ENCODE measurements at regions not wholly inside any gene's neighbourhood (a gene's known extent, or its start where the extent isn't known, plus 50 kb on each side); places are given as distances from the start of the nearest gene placed in this dataset.

DNA sequence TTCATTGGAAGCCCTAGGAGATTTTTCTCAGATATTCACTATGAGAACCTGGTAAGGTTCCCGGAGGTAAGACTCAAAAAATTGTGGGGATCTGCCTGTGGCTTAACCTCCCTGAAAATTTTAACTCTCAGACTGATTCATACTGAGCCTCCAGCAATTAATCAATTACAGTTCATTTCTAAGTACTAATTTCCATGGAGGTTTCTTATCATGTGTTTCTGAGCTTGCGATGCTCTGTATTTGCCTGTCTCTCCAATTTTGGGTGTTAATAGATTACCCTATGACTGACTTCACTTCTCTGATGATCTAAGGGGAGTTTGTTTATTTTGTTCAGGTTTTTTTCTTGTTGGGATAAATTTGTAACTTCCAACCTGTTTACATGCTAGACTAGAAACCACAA, 215.4 kb upstream of the TMEM196 start:
- no peak overlapping the region for H3K27ac Mint-ChIP-seq
- no peaks in the 10 kb centered on the region for H3K4me1 Mint-ChIP-seq
- no peaks in the 10 kb centered on the region for H3K36me3 ChIP-seq (ENCODE audit: control insufficient read depth in 2 of 2, extremely low read depth in 1 of 2, insufficient read depth in 1 of 2, low read length in 1 of 2)
- no peak overlapping the region for H3K4me3 Mint-ChIP-seq
- H3K27ac ChIP-seq (ENCODE audit: low read length), result no peak overlapping the region
- no peaks in the 10 kb centered on the region for H3K27me3 ChIP-seq (replicated peaks in 1 of 2; ENCODE audit: control insufficient read depth in 2 of 2, extremely low read depth in 1 of 2, insufficient read depth in 2 of 2, low read length in 1 of 2)
- ChIA-PET CTCF (no interaction called here), POLR2A (no interaction called here)
- ATAC-seq (replicated peaks in 1 of 4) (no peak), DNase-seq (no peak)
- peaks cover 0 to 12% (median 0%) of the 10 kb centered on the region in 3 donors for H3K9me3 Mint-ChIP-seq
- no peak overlapping the region for H3K4me3 ChIP-seq (ENCODE audit: control insufficient read depth in 1 of 2, extremely low read depth in 1 of 2, low read length in 1 of 2)
- no peaks in the 10 kb centered on the region for H3K27me3 Mint-ChIP-seq
- no CpG with 5 or more reads among the region's 2 CpGs for WGBS (ENCODE audit: insufficient coverage)
- H3K9me3 ChIP-seq, result no peaks in the 10 kb centered on the region
- no peaks in the 10 kb centered on the region for H3K4me1 ChIP-seq (ENCODE audit: control insufficient read depth in 1 of 2, extremely low read depth in 1 of 2, insufficient read depth in 2 of 2, low read length in 2 of 2)
- H3K36me3 Mint-ChIP-seq, result no peaks in the 10 kb centered on the region

DNA sequence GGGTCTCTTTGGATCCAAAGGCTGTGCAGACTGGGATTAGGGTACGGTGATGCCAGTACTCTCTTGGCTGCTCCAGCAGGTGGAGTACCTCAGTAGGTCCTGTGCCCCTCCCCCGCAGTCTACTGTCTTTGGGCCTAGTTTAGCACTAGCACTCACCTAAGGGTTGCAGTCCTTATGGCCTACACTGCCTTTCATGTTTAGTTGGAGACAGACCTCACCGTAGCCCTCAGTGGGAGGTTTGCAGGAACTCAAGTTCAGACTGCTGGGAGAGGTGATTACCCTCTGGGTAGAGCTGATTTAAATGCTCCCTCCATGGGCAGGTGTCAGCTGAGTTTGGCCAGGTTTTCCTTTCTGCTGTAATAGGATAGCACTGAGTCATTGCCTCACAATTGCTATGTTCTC, 210.8 kb upstream of the TMEM196 start:
- ChIA-PET POLR2A (no interaction called here), CTCF (no interaction called here)
- Histone ChIP-seq H3K36me3 (ENCODE audit: control insufficient read depth in 2 of 2, extremely low read depth in 1 of 2, insufficient read depth in 1 of 2, low read length in 1 of 2) (no peaks in the 10 kb centered on the region), H3K27ac (ENCODE audit: low read length) (no peak overlapping the region), H3K4me3 (ENCODE audit: control insufficient read depth in 1 of 2, extremely low read depth in 1 of 2, low read length in 1 of 2) (no peak overlapping the region), H3K27me3 (replicated peaks in 1 of 2; ENCODE audit: control insufficient read depth in 2 of 2, extremely low read depth in 1 of 2, insufficient read depth in 2 of 2, low read length in 1 of 2) (no peaks in the 10 kb centered on the region), H3K4me1 (ENCODE audit: control insufficient read depth in 1 of 2, extremely low read depth in 1 of 2, insufficient read depth in 2 of 2, low read length in 2 of 2) (no peaks in the 10 kb centered on the region), H3K9me3 (no peaks in the 10 kb centered on the region)
- DNase-seq, result no peak
- no peaks in the 10 kb centered on the region for H3K36me3 Mint-ChIP-seq
- no CpG with 5 or more reads among the region's 3 CpGs for WGBS (ENCODE audit: insufficient coverage)
- no peak overlapping the region for H3K4me3 Mint-ChIP-seq
- H3K4me1 Mint-ChIP-seq, result no peaks in the 10 kb centered on the region
- peaks cover 0 to 15% (median 0%) of the 10 kb centered on the region in 3 donors for H3K9me3 Mint-ChIP-seq
- H3K27me3 Mint-ChIP-seq, result no peaks in the 10 kb centered on the region
- H3K27ac Mint-ChIP-seq, result no peak overlapping the region
- no peak for ATAC-seq (replicated peaks in 1 of 4)

DNA sequence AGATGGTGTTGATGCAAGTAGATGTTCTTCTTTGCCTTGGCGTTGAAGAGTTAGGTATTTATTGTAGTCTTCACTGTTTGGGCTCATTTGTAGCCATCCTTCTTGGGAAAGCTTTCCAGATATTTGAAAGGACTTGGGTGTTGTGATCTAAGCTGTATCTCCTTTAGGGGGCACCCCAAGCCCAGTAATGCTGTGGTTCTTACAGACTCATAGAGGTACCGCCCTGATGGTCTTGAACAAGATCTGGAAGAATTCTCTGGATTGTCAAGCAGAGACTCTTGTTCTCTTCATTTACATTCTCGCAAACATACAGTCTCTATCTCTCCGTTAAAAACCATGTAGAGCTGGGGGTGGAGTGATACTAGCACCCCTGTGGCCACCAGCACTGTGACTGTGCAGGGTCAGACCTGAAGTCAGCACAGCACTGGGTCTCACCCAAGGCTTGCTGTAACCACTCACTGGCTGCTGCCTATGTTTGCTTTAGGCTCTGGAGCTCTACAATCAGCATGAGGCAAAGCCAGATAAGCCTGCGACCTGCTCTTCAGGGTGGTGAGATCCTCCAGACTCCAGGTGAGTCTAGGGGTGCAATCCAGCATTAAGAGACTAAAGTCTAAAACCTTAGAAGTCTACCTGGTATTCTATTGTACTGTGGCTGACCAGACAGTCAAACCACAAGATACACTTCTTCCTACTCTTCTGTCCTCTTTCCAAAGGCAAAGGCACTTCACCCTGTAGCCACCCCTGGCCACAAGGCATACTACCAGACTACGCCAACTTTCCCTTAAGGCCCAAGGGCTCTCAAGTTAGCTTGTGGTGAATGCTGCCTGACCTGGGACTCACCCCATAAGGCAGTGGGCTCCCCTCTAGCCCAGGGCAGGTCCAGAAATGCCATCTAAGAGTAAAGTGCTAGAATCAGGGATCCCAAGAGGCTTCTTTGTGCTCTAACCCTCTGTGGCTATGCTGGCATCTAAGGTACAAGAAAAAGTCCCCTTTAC, 209.7 kb upstream of the TMEM196 start:
- no peaks in the 10 kb centered on the region for H3K36me3 Mint-ChIP-seq
- H3K4me1 Mint-ChIP-seq, result no peaks in the 10 kb centered on the region
- Histone ChIP-seq H3K4me3 (ENCODE audit: control insufficient read depth in 1 of 2, extremely low read depth in 1 of 2, low read length in 1 of 2) (no peak overlapping the region), H3K27me3 (replicated peaks in 1 of 2; ENCODE audit: control insufficient read depth in 2 of 2, extremely low read depth in 1 of 2, insufficient read depth in 2 of 2, low read length in 1 of 2) (no peaks in the 10 kb centered on the region), H3K4me1 (ENCODE audit: control insufficient read depth in 1 of 2, extremely low read depth in 1 of 2, insufficient read depth in 2 of 2, low read length in 2 of 2) (no peaks in the 10 kb centered on the region), H3K27ac (ENCODE audit: low read length) (no peak overlapping the region), H3K36me3 (ENCODE audit: control insufficient read depth in 2 of 2, extremely low read depth in 1 of 2, insufficient read depth in 1 of 2, low read length in 1 of 2) (no peaks in the 10 kb centered on the region), H3K9me3 (no peaks in the 10 kb centered on the region)
- H3K9me3 Mint-ChIP-seq, result peaks cover 0 to 18% (median 0%) of the 10 kb centered on the region in 3 donors
- no peak overlapping the region for H3K4me3 Mint-ChIP-seq
- ChIA-PET CTCF (interaction anchor here in 1 of 2 donors (0.5 kb wide), 1 partner anchor 1109 kb away, joined by 8 read pairs; no protein-coding TSS in a partner anchor), POLR2A (no interaction called here)
- ATAC-seq (replicated peaks in 1 of 4) (no peak), DNase-seq (no peak)
- H3K27ac Mint-ChIP-seq, result no peak overlapping the region
- WGBS (ENCODE audit: insufficient coverage), result 55% methylated on average over 2 of the region's 6 CpGs
- no peaks in the 10 kb centered on the region for H3K27me3 Mint-ChIP-seq

DNA sequence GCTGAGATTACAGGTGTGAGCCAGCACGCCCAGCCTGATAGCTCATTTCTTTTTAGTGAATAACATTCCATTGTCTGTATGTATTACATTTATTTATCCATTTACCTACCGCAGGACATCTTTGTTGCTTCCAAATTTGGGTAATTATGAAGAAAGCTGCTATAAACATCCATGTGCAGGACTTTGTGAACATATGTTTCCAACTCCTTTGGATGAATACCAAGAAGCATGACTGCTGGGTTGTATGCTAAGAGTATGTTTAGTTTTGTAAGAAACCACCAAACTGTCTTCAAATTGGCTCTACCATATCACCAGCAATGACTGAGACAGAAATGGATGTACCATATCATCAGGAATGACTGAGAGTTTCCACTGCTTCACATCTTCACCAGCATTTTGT, 200.2 kb upstream of the TMEM196 start:
- H3K36me3 ChIP-seq (ENCODE audit: control insufficient read depth in 2 of 2, extremely low read depth in 1 of 2, insufficient read depth in 1 of 2, low read length in 1 of 2), result no peaks in the 10 kb centered on the region
- H3K4me3 Mint-ChIP-seq, result no peak overlapping the region
- no peaks in the 10 kb centered on the region for H3K36me3 Mint-ChIP-seq
- no peaks in the 10 kb centered on the region for H3K27me3 Mint-ChIP-seq
- ATAC-seq (replicated peaks in 1 of 4) (no peak), DNase-seq (no peak)
- H3K4me1 ChIP-seq (ENCODE audit: control insufficient read depth in 1 of 2, extremely low read depth in 1 of 2, insufficient read depth in 2 of 2, low read length in 2 of 2), result no peaks in the 10 kb centered on the region
- no peaks in the 10 kb centered on the region for H3K27me3 ChIP-seq (replicated peaks in 1 of 2; ENCODE audit: control insufficient read depth in 2 of 2, extremely low read depth in 1 of 2, insufficient read depth in 2 of 2, low read length in 1 of 2)
- H3K4me3 ChIP-seq (ENCODE audit: control insufficient read depth in 1 of 2, extremely low read depth in 1 of 2, low read length in 1 of 2), result no peak overlapping the region
- H3K4me1 Mint-ChIP-seq, result no peaks in the 10 kb centered on the region
- no peak overlapping the region for H3K27ac Mint-ChIP-seq
- WGBS (ENCODE audit: insufficient coverage), result no CpG with 5 or more reads among the region's 2 CpGs
- ChIA-PET POLR2A (no interaction called here), CTCF (no interaction called here)
- no peaks in the 10 kb centered on the region for H3K9me3 ChIP-seq
- no peak overlapping the region for H3K27ac ChIP-seq (ENCODE audit: low read length)
- peaks cover 0 to 10% (median 0%) of the 10 kb centered on the region in 3 donors for H3K9me3 Mint-ChIP-seq

DNA sequence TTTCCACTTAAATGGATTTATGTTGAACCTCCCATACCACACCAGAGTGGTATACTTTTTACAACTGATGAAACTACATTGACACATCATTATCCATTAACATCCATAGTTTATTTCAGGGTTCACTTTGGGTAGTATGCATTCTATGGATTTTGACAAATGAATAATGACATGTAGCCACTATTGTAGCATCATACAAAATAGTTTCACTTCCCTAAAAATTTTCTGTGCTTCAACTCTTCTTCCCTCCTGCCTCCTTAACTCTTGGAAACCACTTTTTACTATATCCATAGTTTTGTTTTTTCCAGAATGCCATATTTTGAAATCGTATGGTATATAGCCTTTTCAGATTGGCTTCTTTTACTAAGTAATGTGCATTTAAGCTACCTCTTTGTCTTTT, 199.5 kb upstream of the TMEM196 start:
- Histone ChIP-seq H3K27ac (ENCODE audit: low read length) (no peak overlapping the region), H3K36me3 (ENCODE audit: control insufficient read depth in 2 of 2, extremely low read depth in 1 of 2, insufficient read depth in 1 of 2, low read length in 1 of 2) (no peaks in the 10 kb centered on the region), H3K4me3 (ENCODE audit: control insufficient read depth in 1 of 2, extremely low read depth in 1 of 2, low read length in 1 of 2) (no peak overlapping the region), H3K4me1 (ENCODE audit: control insufficient read depth in 1 of 2, extremely low read depth in 1 of 2, insufficient read depth in 2 of 2, low read length in 2 of 2) (no peaks in the 10 kb centered on the region), H3K9me3 (no peaks in the 10 kb centered on the region), H3K27me3 (replicated peaks in 1 of 2; ENCODE audit: control insufficient read depth in 2 of 2, extremely low read depth in 1 of 2, insufficient read depth in 2 of 2, low read length in 1 of 2) (no peaks in the 10 kb centered on the region)
- no peak overlapping the region for H3K4me3 Mint-ChIP-seq
- ATAC-seq (replicated peaks in 1 of 4), result no peak
- H3K36me3 Mint-ChIP-seq, result no peaks in the 10 kb centered on the region
- no peaks in the 10 kb centered on the region for H3K4me1 Mint-ChIP-seq
- H3K27ac Mint-ChIP-seq, result no peak overlapping the region
- WGBS (ENCODE audit: insufficient coverage), result no CpG with 5 or more reads among the region's 1 CpG
- ChIA-PET POLR2A (no interaction called here), CTCF (no interaction called here)
- no peak for DNase-seq
- peaks cover 0 to 7% (median 0%) of the 10 kb centered on the region in 3 donors for H3K9me3 Mint-ChIP-seq
- H3K27me3 Mint-ChIP-seq, result no peaks in the 10 kb centered on the region

DNA sequence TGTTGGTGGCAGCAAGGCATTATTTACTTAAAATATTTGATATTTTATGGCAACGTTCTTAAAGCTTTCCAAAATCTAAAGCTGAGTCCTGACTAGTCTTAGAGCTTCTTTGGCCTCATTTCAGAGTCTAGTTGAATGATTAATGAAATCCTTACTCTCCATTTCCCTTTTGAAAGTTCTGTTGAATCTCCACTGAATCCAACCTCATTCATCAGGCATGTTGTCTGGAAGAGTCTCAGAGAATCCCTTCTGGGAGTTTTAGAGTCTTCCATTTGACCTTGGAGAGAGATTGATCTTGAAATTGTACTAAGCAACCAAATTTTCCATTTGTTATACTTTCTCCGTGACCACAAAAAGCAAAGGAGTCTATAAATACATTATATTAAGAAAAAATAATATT, 198.5 kb upstream of the TMEM196 start:
- Mint-ChIP-seq H3K27ac (no peak overlapping the region), H3K9me3 (peaks cover 0 to 4% (median 0%) of the 10 kb centered on the region in 3 donors), H3K36me3 (no peaks in the 10 kb centered on the region), H3K4me3 (no peak overlapping the region), H3K27me3 (no peaks in the 10 kb centered on the region), H3K4me1 (no peaks in the 10 kb centered on the region)
- Histone ChIP-seq H3K36me3 (ENCODE audit: control insufficient read depth in 2 of 2, extremely low read depth in 1 of 2, insufficient read depth in 1 of 2, low read length in 1 of 2) (no peaks in the 10 kb centered on the region), H3K9me3 (no peaks in the 10 kb centered on the region), H3K4me3 (ENCODE audit: control insufficient read depth in 1 of 2, extremely low read depth in 1 of 2, low read length in 1 of 2) (no peak overlapping the region), H3K27ac (ENCODE audit: low read length) (no peak overlapping the region), H3K27me3 (replicated peaks in 1 of 2; ENCODE audit: control insufficient read depth in 2 of 2, extremely low read depth in 1 of 2, insufficient read depth in 2 of 2, low read length in 1 of 2) (no peaks in the 10 kb centered on the region), H3K4me1 (ENCODE audit: control insufficient read depth in 1 of 2, extremely low read depth in 1 of 2, insufficient read depth in 2 of 2, low read length in 2 of 2) (no peaks in the 10 kb centered on the region)
- ATAC-seq (replicated peaks in 1 of 4), result no peak
- CTCF ChIA-PET, result no interaction called here
- DNase-seq, result no peak
- no CpG with 5 or more reads among the region's 2 CpGs for WGBS (ENCODE audit: insufficient coverage)
- POLR2A ChIA-PET, result no interaction called here

Data from T-cell (primary cell).